HepG2 (cell line): ENCODE measurements at regions not wholly inside any gene's neighbourhood (a gene's known extent, or its start where the extent isn't known, plus 50 kb on each side); places are given as distances from the start of the nearest gene placed in this dataset.

Experiments used
- CBFB ChIP-seq: sonication (generic); formaldehyde crosslinking; IDR thresholded peaks from 2 replicates; pipeline ENCODE4 v1.4.0; 2020; ENCODE audit warnings: missing genetic modification reagents
- ELF1 ChIP-seq: sonication (generic); formaldehyde crosslinking; IDR thresholded peaks from 2 replicates; pipeline ENCODE4 v1.4.0; 2020; ENCODE audit warnings: missing genetic modification reagents
- MXD1 ChIP-seq: sonication (generic); formaldehyde crosslinking; IDR thresholded peaks from 2 replicates; pipeline ENCODE4 v1.4.0; 2020; ENCODE audit warnings: mild to moderate bottlenecking, missing genetic modification reagents
- ZNF33B ChIP-seq: sonication (generic); formaldehyde crosslinking; IDR thresholded peaks from 2 replicates; pipeline ENCODE4 v1.5.1; 2020; ENCODE audit warnings: mild to moderate bottlenecking, missing genetic modification reagents
- TF ChIP-seq, protein P1 (sequence below): sonication (generic); formaldehyde crosslinking; IDR thresholded peaks from 2 replicates; pipeline ENCODE4 v1.5.0; 2020; ENCODE audit warnings: mild to moderate bottlenecking, missing genetic modification reagents, moderate library complexity

GRCh38 chr5:2895196-2895595, 143.7 kb upstream of the IRX2 start:
- no peak for TF ChIP-seq ELF1 (CRISPR knock-in tag)
- TF ChIP-seq, protein P1, sequence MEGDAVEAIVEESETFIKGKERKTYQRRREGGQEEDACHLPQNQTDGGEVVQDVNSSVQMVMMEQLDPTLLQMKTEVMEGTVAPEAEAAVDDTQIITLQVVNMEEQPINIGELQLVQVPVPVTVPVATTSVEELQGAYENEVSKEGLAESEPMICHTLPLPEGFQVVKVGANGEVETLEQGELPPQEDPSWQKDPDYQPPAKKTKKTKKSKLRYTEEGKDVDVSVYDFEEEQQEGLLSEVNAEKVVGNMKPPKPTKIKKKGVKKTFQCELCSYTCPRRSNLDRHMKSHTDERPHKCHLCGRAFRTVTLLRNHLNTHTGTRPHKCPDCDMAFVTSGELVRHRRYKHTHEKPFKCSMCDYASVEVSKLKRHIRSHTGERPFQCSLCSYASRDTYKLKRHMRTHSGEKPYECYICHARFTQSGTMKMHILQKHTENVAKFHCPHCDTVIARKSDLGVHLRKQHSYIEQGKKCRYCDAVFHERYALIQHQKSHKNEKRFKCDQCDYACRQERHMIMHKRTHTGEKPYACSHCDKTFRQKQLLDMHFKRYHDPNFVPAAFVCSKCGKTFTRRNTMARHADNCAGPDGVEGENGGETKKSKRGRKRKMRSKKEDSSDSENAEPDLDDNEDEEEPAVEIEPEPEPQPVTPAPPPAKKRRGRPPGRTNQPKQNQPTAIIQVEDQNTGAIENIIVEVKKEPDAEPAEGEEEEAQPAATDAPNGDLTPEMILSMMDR: no peak
- TF ChIP-seq ZNF33B: no peak
- no peak for TF ChIP-seq CBFB
- TF ChIP-seq MXD1 (CRISPR knock-in tag): no peak
